DND-41 (cell line): ENCODE measurements at regions not wholly inside any gene's neighbourhood (a gene's known extent, or its start where the extent isn't known, plus 50 kb on each side); places are given as distances from the start of the nearest gene placed in this dataset.

Source experiments
- EZH2 ChIP-seq: IDR thresholded peaks from 3 replicates; pipeline ENCODE4 v1.6.1; 2012; ENCODE audit warnings: borderline replicate concordance, low read depth, mild to moderate bottlenecking, moderate library complexity, low read length, inconsistent platforms; ENCODE audit not compliant: severe bottlenecking
- TF ChIP-seq, protein P1 (sequence below): IDR thresholded peaks from 2 replicates; pipeline ENCODE4 v1.5.1; 2012; ENCODE audit warnings: borderline replicate concordance, low read length, moderate library complexity, mild to moderate bottlenecking; ENCODE audit not compliant: poor library complexity, severe bottlenecking; ENCODE audit errors: extremely low read depth

DNA sequence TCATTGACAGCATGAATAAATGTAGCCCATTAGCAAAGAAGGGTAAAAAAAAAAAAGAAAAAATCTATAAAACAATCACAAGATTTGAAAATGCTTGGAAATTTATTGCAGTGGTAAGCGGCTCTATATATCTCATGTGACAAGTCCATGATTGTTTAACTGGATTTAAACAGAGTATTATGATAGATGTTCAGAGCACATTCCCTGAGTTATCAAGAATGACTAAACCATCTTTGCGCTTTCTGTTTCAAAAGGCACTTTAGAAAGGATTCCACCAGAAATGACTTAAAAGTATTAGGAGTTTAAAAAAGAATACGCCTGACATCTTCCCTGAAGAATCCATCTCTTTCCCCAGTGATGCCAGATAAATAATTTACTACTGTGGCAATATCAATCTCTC, 409.5 kb upstream of the UBE2E3 start:
- TF ChIP-seq, protein P1, sequence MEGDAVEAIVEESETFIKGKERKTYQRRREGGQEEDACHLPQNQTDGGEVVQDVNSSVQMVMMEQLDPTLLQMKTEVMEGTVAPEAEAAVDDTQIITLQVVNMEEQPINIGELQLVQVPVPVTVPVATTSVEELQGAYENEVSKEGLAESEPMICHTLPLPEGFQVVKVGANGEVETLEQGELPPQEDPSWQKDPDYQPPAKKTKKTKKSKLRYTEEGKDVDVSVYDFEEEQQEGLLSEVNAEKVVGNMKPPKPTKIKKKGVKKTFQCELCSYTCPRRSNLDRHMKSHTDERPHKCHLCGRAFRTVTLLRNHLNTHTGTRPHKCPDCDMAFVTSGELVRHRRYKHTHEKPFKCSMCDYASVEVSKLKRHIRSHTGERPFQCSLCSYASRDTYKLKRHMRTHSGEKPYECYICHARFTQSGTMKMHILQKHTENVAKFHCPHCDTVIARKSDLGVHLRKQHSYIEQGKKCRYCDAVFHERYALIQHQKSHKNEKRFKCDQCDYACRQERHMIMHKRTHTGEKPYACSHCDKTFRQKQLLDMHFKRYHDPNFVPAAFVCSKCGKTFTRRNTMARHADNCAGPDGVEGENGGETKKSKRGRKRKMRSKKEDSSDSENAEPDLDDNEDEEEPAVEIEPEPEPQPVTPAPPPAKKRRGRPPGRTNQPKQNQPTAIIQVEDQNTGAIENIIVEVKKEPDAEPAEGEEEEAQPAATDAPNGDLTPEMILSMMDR: no peak
- TF ChIP-seq EZH2: no peak
